Tibial artery (tissue), 4 donors: ENCODE measurements at regions not wholly inside any gene's neighbourhood (a gene's known extent, or its start where the extent isn't known, plus 50 kb on each side); places are given as distances from the start of the nearest gene placed in this dataset.

Experiments used
- DNase-seq, 2 donors: peaks; one replicate each; pipeline ENCODE4 v3.0.0-alpha.2; 2019
- H3K27ac ChIP-seq, 2 donors: fragments of 200-600 bp; sonication (generic) in 1 of 2; 1 replicate in 1 of 2; 2 replicates in 1 of 2; pipeline ENCODE4 v1.5.1; 2018 to 2019; ENCODE audit warnings: mild to moderate bottlenecking in 1 of 2
- H3K27me3 ChIP-seq, 2 donors: fragments of 200-600 bp; sonication (generic) in 1 of 2; one replicate each; pipeline versions ENCODE4 v1.5.1 to v1.6.0; 2016 to 2019
- H3K36me3 ChIP-seq, 3 donors: fragments of 200-600 bp; sonication (generic) in 2 of 3; one replicate each; pipeline ENCODE4 v1.5.1; 2016 to 2019; ENCODE audit warnings: mild to moderate bottlenecking in 2 of 3
- H3K4me1 ChIP-seq, 4 donors: fragments of 200-600 bp; sonication (generic) in 2 of 4; 1 replicate in 3 of 4; 2 replicates in 1 of 4; pipeline ENCODE4 v1.5.1; 2016 to 2019
- H3K4me3 ChIP-seq, 2 donors: fragments of 200-600 bp; sonication (generic) in 1 of 2; 1 replicate in 1 of 2; 2 replicates in 1 of 2; pipeline ENCODE4 v1.5.1; 2018 to 2019; ENCODE audit warnings: mild to moderate bottlenecking in 2 of 2
- H3K9me3 ChIP-seq, 3 donors: fragments of 200-600 bp; sonication (generic) in 1 of 3; one replicate each; pipeline ENCODE4 v1.5.1; 2016 to 2019
- intact Hi-C: fragments of 100-400 bp; cut with DNase I; formaldehyde crosslinking; loops from one replicate; pipeline ENCODE4 v1.15.0; 2023; ENCODE audit warnings: low total_unique reads
- TF ChIP-seq, protein P1 (sequence below), 2 experiments: fragments of 200-600 bp in 1 of 2; fragments of 450-650 bp in 1 of 2; IDR thresholded peaks; one replicate each; pipeline ENCODE4 v1.5.1; 2017 to 2019; ENCODE audit warnings: antibody characterized with exemption in 2 of 2, mild to moderate bottlenecking in 1 of 2, moderate library complexity in 1 of 2

DNA sequence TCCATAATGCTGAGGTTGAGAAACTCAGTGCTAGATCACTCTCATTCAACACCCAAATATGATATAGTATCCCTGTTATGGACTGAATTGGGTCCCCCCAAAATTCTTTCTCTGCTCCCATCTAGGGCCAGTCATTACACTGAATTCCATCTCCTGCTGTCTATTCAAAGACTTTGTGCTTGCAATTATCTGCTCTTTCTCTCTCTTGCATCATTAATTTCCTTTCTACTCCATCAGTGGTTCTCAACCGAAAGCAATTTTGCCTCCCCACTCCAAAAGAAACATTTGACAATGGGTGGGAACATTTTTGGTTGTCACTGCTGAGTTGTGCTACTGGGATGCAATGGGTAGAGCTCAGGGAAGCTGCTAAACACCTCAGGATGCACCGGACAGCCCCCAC, 271.5 kb upstream of the CDYL start:
- no peaks in the 10 kb centered on the region for H3K36me3 ChIP-seq

DNA sequence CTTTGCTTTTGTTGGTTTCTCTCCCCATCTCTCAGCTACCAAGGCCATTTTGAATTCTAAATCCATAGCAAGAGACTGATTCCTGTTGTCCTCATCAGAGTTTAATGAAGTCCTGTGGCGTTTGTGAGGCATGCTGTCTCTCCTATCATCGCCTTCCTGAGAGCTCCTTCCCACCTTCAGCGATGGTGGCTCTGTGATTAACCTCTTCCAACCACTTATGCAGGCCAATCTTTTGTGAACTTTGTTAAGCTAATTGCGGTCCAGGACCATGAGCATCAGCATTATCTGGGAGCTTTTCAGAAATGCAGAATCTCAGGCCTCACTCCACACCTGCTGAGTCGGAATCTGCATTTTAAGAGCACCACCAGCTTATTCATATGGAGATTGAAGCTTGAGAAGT, 272.5 kb upstream of the CDYL start:
- Histone ChIP-seq H3K36me3 (no peaks in the 10 kb centered on the region), H3K4me3 (no peak overlapping the region), H3K27ac (no peak overlapping the region), H3K27me3 (no peaks in the 10 kb centered on the region), H3K4me1 (no peaks in the 10 kb centered on the region), H3K9me3 (no peaks in the 10 kb centered on the region)
- TF ChIP-seq, protein P1, sequence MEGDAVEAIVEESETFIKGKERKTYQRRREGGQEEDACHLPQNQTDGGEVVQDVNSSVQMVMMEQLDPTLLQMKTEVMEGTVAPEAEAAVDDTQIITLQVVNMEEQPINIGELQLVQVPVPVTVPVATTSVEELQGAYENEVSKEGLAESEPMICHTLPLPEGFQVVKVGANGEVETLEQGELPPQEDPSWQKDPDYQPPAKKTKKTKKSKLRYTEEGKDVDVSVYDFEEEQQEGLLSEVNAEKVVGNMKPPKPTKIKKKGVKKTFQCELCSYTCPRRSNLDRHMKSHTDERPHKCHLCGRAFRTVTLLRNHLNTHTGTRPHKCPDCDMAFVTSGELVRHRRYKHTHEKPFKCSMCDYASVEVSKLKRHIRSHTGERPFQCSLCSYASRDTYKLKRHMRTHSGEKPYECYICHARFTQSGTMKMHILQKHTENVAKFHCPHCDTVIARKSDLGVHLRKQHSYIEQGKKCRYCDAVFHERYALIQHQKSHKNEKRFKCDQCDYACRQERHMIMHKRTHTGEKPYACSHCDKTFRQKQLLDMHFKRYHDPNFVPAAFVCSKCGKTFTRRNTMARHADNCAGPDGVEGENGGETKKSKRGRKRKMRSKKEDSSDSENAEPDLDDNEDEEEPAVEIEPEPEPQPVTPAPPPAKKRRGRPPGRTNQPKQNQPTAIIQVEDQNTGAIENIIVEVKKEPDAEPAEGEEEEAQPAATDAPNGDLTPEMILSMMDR (IDR thresholded peaks at IDR 0.05): no peak
- DNase-seq: no peak
- intact Hi-C loops: no loop called here

More for the DNA sequence above, 271.5 kb upstream of the CDYL start:
- H3K27ac ChIP-seq: no peak overlapping the region
- intact Hi-C loops: no loop called here
- H3K4me1 ChIP-seq: no peaks in the 10 kb centered on the region
- TF ChIP-seq, protein P1 (IDR thresholded peaks at IDR 0.05): no peak
- no peak for DNase-seq
- no peak overlapping the region for H3K4me3 ChIP-seq
- H3K27me3 ChIP-seq: no peaks in the 10 kb centered on the region
- H3K9me3 ChIP-seq: no peaks in the 10 kb centered on the region

DNA sequence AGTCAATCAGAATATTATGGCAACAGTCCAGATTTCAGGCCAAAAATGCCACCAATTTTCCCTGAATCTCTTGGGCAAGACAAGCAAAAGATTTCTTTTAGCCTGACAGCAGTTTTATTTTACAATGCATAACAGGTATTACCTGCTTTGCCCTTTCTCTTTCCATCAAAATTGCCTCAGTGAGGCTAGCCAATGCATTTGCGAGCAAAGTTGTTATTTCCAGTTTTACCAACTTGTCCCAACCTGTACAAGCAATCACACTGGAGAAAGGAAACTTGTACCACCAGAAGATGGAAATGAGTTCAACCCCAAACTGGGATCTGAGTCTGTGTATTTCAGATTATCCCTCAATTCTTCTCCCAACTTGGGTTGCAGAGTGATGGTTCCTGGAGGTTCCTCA, 279.9 kb upstream of the CDYL start:
- DNase-seq: no peak
- H3K27ac ChIP-seq: no peak overlapping the region
- H3K36me3 ChIP-seq: no peaks in the 10 kb centered on the region
- H3K27me3 ChIP-seq: no peaks in the 10 kb centered on the region
- H3K4me1 ChIP-seq: no peaks in the 10 kb centered on the region
- TF ChIP-seq, protein P1 (IDR thresholded peaks at IDR 0.05): no peak
- no peak overlapping the region for H3K4me3 ChIP-seq
- H3K9me3 ChIP-seq: no peaks in the 10 kb centered on the region
- intact Hi-C loops: no loop called here

DNA sequence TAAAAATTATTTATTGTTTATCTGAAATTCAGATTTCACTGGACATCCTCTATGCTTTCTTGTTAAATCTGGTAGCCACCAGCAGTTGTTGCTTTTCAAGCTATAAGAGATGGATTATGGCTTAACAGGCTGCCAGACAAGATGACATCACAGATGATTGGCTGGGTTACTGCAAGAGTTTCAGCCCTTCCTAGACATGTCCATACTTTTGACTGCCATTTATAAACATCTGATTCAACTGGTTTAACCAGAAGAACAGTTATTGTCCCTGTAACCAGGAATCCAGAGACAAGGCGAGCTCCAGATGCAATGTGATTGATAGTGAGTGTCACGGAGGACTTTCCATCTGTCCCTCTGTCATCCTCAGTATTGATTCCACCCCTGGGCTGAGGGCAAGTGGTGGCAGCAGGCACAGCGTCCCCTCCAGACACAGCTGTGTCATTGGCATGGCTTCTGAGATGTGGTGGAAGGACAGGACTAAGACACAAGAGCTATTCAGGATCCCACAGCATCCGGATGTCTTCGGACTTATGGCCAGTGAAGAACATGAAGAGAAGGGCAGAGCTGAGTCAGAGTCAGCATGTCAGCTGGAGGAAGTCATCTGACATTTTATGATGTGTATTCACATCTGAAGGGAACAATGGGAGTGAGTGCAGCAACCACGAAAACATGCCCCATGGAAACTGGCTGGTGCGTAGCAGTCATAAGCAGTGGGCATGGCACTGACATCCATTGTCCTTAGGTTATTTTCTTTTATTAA, 284.5 kb upstream of the CDYL start:
- intact Hi-C loops: no loop called here
- peaks cover 0 to 15% (median 10%) of the 10 kb centered on the region in 3 donors for H3K9me3 ChIP-seq
- H3K27ac ChIP-seq: no peak overlapping the region
- no peaks in the 10 kb centered on the region for H3K27me3 ChIP-seq
- H3K4me3 ChIP-seq: no peak overlapping the region
- H3K4me1 ChIP-seq: peaks cover 0 to 3% (median 0%) of the 10 kb centered on the region in 4 donors
- no peak for DNase-seq
- H3K36me3 ChIP-seq: no peaks in the 10 kb centered on the region
- TF ChIP-seq, protein P1 (IDR thresholded peaks at IDR 0.05): no peak

DNA sequence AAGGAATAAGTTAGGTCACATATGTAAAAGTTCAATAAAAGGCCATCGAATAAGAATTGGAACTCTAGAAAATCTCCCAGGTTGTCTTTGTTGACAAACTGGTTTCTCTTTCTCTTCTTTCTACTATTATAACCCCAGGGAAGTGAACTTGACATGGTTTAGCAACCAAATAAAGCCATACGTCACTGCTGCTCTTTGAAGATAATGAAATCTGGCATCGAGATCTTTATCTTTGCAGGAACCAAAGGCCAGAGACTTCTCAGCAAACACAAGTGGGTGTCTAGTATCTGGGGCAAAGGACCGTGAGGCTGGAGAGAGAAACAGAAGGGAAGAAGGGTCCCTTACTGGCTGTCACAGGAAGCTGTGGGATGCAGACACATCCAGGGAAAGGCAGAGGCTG, 286.7 kb upstream of the CDYL start:
- Histone ChIP-seq H3K36me3 (no peaks in the 10 kb centered on the region), H3K27ac (no peak overlapping the region), H3K4me1 (peaks cover 0 to 8% (median 0%) of the 10 kb centered on the region in 4 donors), H3K9me3 (peaks cover 0 to 15% (median 10%) of the 10 kb centered on the region in 3 donors), H3K4me3 (no peak overlapping the region), H3K27me3 (no peaks in the 10 kb centered on the region)
- no peak for DNase-seq
- TF ChIP-seq, protein P1 (IDR thresholded peaks at IDR 0.05): no peak
- intact Hi-C loops: no loop called here
